Fibroblast of peridontal ligament (primary cell): ENCODE measurements at regions not wholly inside any gene's neighbourhood (a gene's known extent, or its start where the extent isn't known, plus 50 kb on each side); places are given as distances from the start of the nearest gene placed in this dataset.
"Not testable (repeated sequence)": the region's sequence is repeated elsewhere in the genome, so short reads cannot be mapped to it uniquely, and the experiment has no call there.

Experiments
- DNase-seq: peaks from one replicate; pipeline ENCODE4 v3.0.0-alpha.2; 2010; ENCODE audit errors: extremely low read depth

- no peak for DNase-seq
Measured at GRCh38 chr17:71430281-71430680, 690.5 kb upstream of the SOX9 start.

- peak; percentile 43 for DNase-seq
Measured at GRCh38 chr17:71431146-71431545, 689.7 kb upstream of the SOX9 start.

DNA sequence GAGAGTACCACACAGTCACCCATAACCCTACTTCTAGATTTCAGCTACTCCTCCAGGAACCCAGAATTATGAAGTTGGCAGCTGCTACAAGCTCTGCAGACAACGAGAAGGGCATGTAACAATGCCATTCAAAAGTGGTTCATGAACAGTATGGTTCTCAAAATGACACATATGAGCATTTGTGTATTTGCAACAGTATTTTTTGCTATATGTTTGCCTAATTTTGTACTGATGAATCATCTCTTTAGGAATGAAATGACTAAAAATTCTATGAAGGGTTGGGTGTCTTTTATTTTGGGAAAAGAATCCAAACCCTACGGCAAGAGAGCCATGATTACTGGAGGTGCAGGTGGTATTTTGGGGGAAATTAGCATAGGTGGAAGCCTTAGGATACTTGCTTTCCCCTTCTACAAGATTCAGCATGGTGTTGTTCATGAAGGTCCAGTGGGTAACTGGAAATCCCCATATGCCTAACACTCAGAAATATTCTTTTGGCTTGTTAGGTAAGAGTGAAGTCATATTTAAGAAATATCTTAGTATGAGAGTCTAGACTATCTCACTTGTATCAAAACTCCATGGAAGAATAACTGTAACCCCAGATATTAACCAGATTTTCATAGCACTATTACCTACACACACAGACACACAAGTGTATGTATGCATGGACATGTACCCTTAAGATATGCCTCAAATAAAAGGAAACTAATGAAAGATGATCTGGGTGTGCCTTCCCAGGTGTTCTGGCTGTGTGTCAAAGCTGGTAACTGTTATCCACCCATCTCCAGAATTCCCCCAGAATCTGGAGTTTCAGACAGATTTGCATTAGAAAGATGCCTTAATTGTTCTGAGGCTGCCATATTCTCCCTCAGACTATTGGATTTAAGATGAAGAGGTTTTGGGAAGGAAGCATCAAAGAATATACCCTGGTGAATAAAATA is 688.2 kb upstream of the SOX9 start:
- no peak for DNase-seq

DNA sequence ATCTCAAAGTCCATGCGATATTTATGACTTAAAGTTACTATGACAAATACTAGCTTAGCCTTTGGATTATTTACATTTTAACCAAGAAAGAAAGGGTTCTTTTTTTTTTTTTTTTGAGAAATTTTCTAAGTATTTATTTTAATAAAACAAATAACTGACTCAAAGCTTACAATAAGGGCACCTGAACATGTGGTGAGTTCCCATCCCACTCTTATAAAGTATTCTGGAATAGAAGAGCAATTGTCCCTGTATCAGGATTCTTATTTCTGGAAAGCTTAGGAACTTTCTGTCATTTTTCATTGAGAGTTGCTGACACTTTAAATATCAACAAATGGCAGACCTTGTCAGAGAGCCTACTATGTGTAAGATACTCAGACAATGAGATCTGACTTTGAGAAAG is 686.1 kb upstream of the SOX9 start:
- DNase-seq = no peak

DNA sequence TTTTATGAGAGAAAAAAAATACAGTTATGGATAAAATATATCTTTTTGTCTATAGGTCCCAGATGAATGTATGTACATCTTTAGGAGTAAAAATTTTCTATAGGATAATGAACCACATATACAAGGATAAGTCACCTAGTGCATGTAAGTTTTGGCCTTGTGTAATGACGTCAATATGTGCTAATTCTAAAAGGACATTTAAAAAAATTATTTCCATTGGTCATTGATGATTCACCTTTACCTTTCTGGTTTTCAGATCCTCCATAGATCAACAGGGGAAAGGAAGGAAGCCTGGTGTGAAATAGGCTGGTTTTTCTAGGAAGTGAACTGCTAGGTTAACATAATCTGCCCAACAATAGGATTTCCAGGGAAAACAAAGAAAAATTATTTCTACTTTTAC is 684.3 kb upstream of the SOX9 start:
- no peak for DNase-seq

- DNase-seq = peak; percentile 76
Measured at GRCh38 chr17:71437166-71437565, 683.7 kb upstream of the SOX9 start.

GRCh38 chr17:71438631-71439146 is 682.1 kb upstream of the SOX9 start:
- peak; percentile 96 for DNase-seq

DNA sequence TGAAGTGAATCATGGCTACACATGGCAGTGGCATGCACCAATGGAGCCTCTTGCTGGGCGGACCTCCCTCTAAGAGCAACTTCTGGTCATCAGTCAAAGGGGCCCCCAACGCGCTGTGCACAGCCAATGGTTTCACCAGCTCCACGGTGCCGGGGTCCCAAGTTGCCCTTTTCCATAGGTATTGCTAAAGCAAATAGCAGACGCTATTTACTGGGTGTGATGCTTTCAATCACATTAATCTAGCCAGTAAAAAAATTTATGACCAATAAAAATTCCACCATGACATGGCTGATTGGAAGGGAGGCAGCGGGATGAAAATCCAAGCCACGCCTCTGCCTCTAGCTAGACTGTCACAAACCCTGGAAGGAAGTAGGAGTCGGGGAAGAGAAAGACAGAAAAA is 680.3 kb upstream of the SOX9 start:
- DNase-seq = no peak

GRCh38 chr17:71441098-71441497 is 679.7 kb upstream of the SOX9 start:
- peak; percentile 70 for DNase-seq

DNA sequence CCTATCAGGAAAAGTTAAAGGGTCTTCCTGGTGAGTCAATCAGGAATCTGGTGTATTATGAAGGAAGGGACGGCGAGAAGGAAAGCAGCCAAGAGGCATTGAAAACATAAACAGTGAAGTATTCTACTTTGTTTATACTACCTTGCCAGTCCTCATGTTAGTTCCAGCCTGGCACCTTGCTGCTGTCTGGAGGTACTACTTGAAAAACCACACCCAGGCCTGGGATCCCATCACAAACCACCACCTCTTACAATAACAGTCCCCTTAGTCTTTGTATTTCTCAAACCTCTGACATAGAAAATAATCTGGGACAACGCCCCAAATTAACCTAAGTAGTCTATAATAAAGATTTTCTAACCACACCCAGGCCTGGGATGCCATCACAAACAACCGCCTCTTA is 676.7 kb upstream of the SOX9 start:
- DNase-seq = no peak

DNA sequence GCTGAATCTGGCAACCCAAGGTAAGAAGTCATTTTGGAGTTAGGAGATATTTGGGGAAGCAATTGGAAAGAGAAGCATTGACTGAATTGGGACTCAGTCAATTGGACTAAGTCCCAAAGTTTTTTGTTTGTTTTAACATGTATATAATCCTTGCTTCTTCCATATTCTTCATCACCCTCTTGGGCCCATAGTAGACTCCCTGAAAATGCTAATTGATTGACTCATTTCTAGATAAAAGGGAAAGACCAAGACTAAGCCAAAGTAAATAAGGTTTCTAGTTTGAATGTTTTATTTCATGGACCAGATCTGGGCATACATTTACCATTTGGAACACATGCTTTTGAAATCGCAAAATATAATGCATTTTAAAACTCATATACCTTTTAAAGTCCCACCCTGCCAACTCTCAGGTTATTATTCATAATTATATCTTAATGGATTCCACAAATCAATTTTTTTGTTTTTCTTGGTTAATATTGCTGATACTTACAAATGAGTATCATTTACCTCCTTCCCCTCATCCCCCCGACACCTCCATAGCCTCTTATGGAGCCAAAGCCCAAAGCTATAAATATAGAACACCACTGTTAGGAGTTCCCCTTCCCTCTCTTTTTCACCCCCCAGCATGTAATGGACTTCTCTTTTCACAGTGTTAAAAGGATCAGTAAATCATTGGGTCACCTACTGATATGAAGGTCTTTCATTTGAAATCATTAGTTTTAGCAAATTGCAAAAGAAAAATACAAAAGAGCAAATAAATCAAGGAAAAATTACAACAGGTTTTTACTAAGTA is 674.0 kb upstream of the SOX9 start:
- no peak for DNase-seq

GRCh38 chr17:71447644-71448043 is 673.2 kb upstream of the SOX9 start:
- no peak for DNase-seq

GRCh38 chr17:71450657-71451056 is 670.2 kb upstream of the SOX9 start:
- DNase-seq = not testable (repeated sequence)

- DNase-seq = no peak
Measured at GRCh38 chr17:71453876-71454422, 666.9 kb upstream of the SOX9 start.

DNA sequence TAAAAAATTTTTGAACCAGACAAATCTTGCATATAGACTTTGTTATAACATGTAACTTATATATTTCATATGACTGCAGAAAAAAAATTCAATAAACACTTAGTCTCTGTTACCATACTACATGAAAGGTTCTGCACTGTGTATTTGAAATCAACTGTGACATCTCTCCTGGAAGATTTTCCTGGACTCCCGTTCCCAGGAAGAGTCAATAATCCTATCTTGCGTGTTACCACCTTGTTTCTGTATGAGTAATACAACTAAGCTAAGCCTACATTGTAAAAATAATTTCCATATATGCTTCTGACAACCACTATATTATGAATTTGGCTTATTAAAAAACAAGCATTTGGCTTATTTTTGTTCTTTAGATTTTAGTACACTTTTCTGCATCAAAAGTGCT is 665.6 kb upstream of the SOX9 start:
- no peak for DNase-seq

- DNase-seq = no peak
Measured at GRCh38 chr17:71458322-71458721, 662.5 kb upstream of the SOX9 start.

GRCh38 chr17:71460943-71461342 is 659.9 kb upstream of the SOX9 start:
- DNase-seq = peak; percentile 62

- DNase-seq = no peak
Measured at GRCh38 chr17:71461498-71462169, 659.2 kb upstream of the SOX9 start.

DNA sequence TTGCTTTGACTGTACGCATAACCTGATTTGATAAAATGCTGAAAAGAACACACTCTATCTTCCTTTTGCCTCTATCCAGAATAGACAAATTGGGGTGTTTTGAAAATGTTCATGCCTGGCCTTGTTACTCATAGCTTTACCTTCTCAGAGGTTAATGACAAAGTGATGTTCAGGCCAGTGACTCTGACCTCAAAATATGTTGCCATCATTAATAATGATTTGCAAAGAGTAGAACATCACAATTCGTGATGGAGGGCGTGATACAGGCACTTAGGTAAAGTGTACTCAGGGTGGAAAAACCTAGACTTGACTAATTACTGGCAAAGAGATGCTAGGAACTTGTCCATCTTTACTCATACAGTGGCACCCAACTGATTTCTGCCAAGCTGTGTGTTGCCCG is 656.6 kb upstream of the SOX9 start:
- DNase-seq = no peak

GRCh38 chr17:71464751-71465150 is 656.1 kb upstream of the SOX9 start:
- DNase-seq = peak; percentile 6

GRCh38 chr17:71467719-71468118 is 653.1 kb upstream of the SOX9 start:
- no peak for DNase-seq

DNA sequence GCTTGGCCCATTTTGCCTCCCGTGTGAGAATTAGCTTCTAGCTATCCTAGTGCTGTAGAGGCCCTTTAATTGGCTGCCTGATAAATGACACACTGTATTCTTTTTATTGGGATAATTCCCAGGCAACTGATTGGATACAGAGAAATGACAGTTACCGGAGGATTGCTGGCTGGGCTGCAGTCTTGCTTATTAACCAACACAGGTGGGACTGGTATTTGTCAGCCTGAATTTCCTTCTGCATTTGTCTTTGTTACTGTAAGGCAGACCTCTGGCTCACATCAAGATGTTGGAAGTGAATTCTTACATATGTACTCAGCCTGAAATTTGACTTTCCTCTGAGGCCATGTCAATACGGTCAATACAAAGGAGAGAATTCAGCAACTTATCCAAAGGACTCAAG is 650.8 kb upstream of the SOX9 start:
- DNase-seq = no peak
